ENCODE measurements at regions not wholly inside any gene's neighbourhood (a gene's known extent, or its start where the extent isn't known, plus 50 kb on each side); places are given as distances from the start of the nearest gene placed in this dataset.
"Not testable (repeated sequence)": the region's sequence is repeated elsewhere in the genome, so short reads cannot be mapped to it uniquely, and the experiment has no call there.

GRCh38 chr4:29051381-29051965 is 1668.7 kb upstream of the PCDH7 start:
- no peak for DNase-seq

GRCh38 chr4:29052266-29052665 is 1667.9 kb upstream of the PCDH7 start:
- no peak for DNase-seq

- no peak for DNase-seq
Measured at GRCh38 chr4:29058531-29058930, 1661.6 kb upstream of the PCDH7 start.

GRCh38 chr4:29066861-29067260 is 1653.3 kb upstream of the PCDH7 start:
- no peak for DNase-seq

DNA sequence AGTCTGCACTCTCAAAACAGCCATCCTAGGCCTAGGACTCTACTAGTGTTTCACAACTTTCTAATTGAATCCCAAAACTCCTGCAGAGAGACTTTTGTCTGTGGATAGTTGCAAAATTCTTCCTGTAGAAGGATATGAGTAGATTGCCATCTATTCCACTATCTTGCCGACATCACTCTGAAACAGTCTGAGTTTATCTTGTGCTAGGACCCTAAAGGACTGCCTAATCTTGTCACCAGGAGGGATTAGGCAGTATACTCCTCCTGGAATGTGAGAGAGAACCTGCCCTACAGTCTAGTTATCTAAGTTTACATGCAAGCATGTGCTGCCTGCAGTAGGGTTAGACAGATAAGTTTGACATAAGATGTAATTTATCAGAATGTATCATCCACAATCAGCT is 1646.6 kb upstream of the PCDH7 start:
- no peak for DNase-seq

DNA sequence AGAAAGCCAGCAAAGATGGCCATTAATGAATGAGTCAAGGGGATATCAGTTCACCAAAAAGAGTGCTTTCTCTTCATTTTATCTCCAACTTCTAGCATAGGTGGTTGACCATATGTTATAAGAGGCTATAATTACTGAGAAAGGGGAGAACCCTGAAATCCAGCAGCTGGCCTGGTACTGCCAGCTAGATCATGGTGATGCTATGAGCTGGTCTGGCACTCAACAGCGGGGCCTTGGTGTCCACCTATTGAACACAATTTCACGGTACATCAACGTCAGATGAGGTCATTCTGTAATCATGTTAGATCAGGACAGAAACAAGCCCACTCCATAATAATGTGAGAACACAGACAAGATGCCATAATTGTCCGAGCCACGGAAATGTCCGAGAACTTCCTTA is 1644.8 kb upstream of the PCDH7 start:
- no peak for DNase-seq

GRCh38 chr4:29079260-29079659 is 1640.9 kb upstream of the PCDH7 start:
- DNase-seq: no peak

- no peak for DNase-seq
Measured at GRCh38 chr4:29081234-29081955, 1638.8 kb upstream of the PCDH7 start.

DNA sequence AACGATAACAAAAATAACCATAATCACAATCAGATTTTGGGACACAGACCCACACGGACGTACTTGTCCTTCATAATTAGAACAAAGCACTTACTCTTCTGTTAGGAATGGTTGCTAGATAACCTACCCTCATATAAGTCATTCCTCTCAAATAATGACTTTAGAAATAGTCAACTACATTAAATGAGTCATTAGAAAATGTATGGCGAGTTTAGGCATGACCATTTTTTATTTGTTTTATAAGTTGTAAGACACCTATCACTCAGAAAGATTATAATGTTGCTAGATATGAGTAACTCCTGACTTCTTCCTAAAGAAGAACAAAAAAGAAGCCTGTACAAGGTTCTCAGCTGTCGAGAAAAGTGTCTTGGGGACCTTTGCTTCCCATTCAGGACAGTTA is 1637.5 kb upstream of the PCDH7 start:
- no peak for DNase-seq

DNA sequence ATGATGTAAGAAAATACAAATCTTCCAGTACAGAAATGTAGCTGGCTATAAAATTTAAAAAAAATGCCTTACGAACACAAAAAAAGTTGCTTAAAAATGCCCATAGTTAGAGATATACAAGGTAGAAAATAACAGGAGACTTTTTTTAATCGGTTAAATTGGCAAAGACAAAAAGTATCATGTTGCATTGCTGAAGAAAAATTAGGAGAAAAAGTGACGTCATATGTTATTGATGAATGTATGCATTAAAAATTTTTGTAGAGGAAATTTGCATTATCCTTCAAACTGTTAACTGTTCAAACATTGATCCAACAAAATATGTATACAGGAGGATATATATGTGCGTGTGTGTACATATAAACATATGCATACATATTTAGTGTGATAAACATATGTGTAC is 1634.4 kb upstream of the PCDH7 start:
- no peak for DNase-seq

GRCh38 chr4:29104694-29105093 is 1615.5 kb upstream of the PCDH7 start:
- DNase-seq: no peak

DNA sequence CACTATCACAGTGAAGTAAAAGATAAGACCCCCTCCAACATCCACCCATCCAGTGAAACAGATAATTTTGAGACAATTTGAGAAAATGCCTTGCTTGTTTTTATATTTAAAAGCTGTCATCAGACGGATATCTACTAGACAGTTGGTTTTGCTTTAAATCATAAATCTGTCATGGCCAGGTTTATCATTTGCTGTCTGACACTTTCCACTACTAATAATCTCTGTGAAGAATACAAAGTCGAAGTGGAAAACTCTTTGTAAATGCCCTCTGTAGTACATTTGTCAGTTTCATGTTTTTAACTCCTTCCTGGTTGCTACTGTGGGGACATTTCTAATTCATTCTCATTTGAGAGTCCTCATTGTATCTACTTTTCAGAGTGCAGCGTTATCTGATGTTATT is 1606.2 kb upstream of the PCDH7 start:
- DNase-seq: no peak

GRCh38 chr4:29117231-29117722 is 1602.9 kb upstream of the PCDH7 start:
- DNase-seq: not testable (repeated sequence)

- no peak for DNase-seq
Measured at GRCh38 chr4:29121586-29121985, 1598.6 kb upstream of the PCDH7 start.

DNA sequence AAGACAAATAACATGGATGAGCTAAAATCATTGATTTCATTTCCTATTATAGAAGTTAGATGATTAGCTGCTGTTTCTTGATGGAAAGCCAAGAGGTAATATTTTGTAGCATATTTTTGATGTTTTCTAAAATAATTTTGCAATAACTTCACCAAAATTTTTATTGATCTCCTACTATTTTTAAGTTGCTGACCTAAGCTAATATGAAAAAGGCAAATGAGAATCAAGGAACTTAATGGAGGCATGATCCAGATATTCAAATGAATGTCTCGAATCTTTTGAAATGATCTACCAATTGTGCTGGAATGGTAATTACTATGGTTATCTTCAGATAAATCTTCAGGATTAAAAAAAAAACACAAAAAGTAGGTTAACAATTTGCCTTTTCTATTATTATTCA is 1591.4 kb upstream of the PCDH7 start:
- no peak for DNase-seq

- no peak for DNase-seq
Measured at GRCh38 chr4:29131304-29131703, 1588.9 kb upstream of the PCDH7 start.

DNA sequence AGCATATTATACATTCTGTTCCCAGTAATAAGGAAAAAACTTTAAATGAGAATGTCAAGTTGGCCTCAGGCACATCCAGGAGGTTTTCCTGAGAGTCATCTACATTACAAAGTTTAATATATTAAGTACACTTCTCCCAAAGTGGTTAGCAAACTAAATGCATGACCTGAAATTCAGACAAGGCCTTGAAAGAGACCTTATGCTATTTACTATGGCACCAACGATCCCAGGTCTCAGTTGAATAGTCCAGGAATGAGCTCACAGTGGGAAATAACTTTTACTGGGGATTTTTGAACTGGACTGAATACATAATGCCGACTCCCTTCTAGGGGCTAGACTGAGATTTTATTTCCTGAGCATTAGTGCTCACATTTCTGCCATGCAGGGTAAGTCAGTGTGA is 1577.5 kb upstream of the PCDH7 start:
- DNase-seq: no peak

DNA sequence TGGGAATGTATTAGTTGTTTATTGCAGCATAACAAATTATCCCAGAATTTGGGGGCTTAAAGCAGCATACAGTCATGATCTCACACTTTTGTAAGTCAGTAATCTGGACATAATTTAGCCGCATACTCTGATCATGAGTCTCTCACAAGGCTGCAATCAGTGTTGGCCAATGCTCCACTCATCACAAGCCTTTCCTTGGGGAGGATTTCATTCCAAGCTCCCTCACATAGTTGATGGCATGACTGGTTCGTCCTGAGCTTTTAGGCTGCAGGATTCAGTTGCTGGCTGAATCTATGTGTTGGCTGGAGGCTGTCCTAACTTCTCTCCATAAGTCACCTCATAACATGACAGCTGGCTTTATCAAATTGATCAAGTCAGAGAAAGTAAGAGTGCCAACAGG is 1568.6 kb upstream of the PCDH7 start:
- DNase-seq: no peak

DNA sequence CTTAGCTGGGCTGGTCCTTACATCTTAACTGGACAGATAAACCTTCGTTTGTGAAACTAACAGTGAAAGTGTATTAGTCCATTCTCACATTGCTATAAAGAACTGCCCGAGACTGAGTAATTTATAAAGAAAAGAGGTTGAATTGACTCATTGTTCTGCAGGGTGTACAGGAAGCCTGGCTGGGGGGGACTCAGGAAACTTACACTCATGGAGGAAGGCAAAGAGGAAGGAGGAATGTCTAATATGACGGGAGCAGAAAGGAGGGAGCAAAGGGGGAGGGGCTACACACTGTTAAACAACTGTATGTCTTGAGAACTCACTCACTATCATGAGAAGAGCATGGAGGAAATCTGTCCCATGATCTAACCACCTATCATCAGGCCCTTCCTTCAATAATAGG is 1566.5 kb upstream of the PCDH7 start:
- no peak for DNase-seq

DNA sequence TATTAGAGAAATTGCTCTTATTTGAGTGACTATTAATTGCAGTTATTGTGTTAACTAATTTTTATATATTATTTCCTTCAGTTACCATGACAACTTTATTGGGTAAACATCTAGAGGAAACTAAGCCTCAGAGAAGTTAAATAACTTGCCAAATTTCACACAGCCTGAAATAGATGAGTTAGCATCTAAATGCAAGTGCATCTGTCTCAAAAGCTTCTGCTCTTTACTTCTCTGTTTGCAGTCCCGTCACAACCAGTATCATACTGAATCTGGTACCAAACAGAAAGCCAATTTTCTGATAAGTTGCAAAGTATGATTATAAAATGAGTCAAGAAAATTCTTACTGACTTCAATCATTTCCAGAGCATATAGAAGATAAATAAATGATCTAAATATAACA is 1544.9 kb upstream of the PCDH7 start:
- DNase-seq: no peak

- no peak for DNase-seq
Measured at GRCh38 chr4:29199025-29199424, 1521.1 kb upstream of the PCDH7 start.

DNA sequence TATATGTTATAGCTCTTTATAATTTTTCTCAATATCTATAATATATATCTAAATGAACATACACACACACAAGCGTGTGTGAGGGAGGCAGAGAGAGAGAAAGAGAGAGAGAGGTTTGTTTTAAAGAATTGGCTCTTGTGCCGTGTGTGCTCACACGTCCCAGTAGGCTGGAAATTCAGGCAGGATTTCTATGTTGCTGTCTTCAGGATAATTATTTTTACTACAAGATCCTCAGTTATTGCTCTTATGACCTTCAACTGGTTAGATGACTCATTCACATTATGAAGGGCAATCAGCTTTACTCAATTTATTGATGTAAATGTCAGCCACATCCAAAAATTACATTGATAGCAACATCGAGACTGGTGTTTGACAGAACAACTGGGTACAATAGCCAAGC is 1520.7 kb upstream of the PCDH7 start:
- DNase-seq: no peak

DNA sequence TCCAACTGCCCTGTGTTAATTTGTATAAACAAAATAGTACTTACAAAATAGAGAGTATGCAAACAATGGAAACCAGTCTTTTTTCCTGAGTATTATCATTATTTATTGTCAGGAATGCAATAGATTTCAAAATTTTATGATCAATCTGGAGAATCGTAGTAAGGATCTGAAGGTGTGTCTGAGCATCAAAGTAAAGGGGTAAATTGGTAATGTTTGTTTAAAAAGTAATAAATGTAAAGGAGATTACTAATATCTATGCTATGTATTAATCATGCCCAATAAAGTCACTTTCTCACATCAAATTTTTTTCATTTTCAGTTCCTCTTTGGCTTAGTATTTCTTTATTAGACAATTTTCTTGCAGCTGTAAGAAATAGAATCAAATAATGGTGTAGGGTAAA is 1507.1 kb upstream of the PCDH7 start:
- no peak for DNase-seq

DNA sequence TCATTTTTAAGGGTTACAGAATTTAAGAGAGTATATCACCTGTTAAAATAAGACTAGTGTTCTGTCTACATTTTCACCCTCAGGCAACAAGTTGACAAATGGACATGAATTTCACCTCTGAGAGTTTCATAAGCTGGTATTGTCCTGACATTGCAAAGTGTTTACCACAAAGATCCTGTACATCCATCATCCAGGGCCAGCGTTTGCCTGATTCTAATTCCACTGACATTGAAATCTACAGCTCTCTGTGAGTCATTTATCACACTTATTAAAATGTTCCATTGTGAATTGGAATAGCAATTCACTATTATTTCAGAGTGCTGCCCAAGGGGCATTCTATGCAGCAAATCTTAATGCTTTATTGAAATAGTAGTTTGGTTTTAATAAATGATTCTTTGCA is 1499.4 kb upstream of the PCDH7 start:
- DNase-seq: no peak

DNA sequence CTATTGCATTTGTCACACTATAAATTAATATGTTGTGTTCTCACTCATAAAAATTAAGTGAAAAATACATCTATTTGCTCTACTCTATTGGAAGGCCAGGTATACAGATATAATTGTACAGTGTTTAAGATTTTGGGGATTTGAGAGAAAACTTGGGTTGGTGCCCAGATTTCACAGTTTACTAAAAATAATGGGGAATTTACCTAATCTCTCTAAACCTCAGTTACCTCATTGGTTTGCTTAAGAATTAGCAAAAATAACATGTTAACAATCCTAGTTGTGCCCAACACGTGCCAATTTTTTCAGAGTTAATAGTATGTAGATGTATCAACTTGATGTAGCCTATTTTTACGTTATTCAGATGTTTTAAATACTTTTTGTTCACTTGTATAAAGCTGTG is 1495.3 kb upstream of the PCDH7 start:
- no peak for DNase-seq

All from SHP77 treated with DMSO at 0.1 percent for 48 hours (cell line).